T-helper 1 cell (primary cell): ENCODE measurements at regions not wholly inside any gene's neighbourhood (a gene's known extent, or its start where the extent isn't known, plus 50 kb on each side); places are given as distances from the start of the nearest gene placed in this dataset.
"Not testable (repeated sequence)": the region's sequence is repeated elsewhere in the genome, so short reads cannot be mapped to it uniquely, and the experiment has no call there.

Experiments used
- DNase-seq, 5 donors: peaks; one replicate each; pipeline ENCODE4 v3.0.0-alpha.2; 2012 to 2020

GRCh38 chr3:152724270-152724669, 110.7 kb upstream of the P2RY1 start:
- DNase-seq, result no peak

GRCh38 chr3:152728231-152728980, 106.5 kb upstream of the P2RY1 start:
- no peak for DNase-seq

GRCh38 chr3:152729906-152730305, 105.0 kb upstream of the P2RY1 start:
- no peak for DNase-seq

GRCh38 chr3:152731511-152731910, 103.4 kb upstream of the P2RY1 start:
- DNase-seq, result no peak

- no peak for DNase-seq
Measured at GRCh38 chr3:152733584-152734119, 101.3 kb upstream of the P2RY1 start.

GRCh38 chr3:152737021-152737908, 97.7 kb upstream of the P2RY1 start:
- peak in 1 of 5 donors; percentile 28 for DNase-seq

GRCh38 chr3:152738656-152739055, 96.3 kb upstream of the P2RY1 start:
- DNase-seq, result no peak

GRCh38 chr3:152742368-152743347, 92.3 kb upstream of the P2RY1 start:
- no peak for DNase-seq

- DNase-seq, result no peak
Measured at GRCh38 chr3:152745646-152746045, 89.3 kb upstream of the P2RY1 start.

GRCh38 chr3:152754303-152754702, 80.6 kb upstream of the P2RY1 start:
- no peak for DNase-seq

- no peak for DNase-seq
Measured at GRCh38 chr3:152756807-152757206, 78.1 kb upstream of the P2RY1 start.

- DNase-seq, result no peak
Measured at GRCh38 chr3:152760024-152760563, 74.8 kb upstream of the P2RY1 start.

- DNase-seq, result no peak
Measured at GRCh38 chr3:152760591-152760990, 74.3 kb upstream of the P2RY1 start.

GRCh38 chr3:152768478-152768877, 66.5 kb upstream of the P2RY1 start:
- no peak for DNase-seq

GRCh38 chr3:152769523-152769922, 65.4 kb upstream of the P2RY1 start:
- no peak for DNase-seq

- DNase-seq, result no peak
Measured at GRCh38 chr3:152770296-152770695, 64.6 kb upstream of the P2RY1 start.

GRCh38 chr3:152771120-152771519, 63.8 kb upstream of the P2RY1 start:
- no peak for DNase-seq

- no peak for DNase-seq
Measured at GRCh38 chr3:152772674-152773225, 62.2 kb upstream of the P2RY1 start.

GRCh38 chr3:152773633-152774032, 61.3 kb upstream of the P2RY1 start:
- DNase-seq, result no peak

- DNase-seq, result not testable (repeated sequence)
Measured at GRCh38 chr3:152774230-152774629, 60.7 kb upstream of the P2RY1 start.

GRCh38 chr3:152778022-152778421, 56.9 kb upstream of the P2RY1 start:
- DNase-seq, result no peak

- DNase-seq, result no peak
Measured at GRCh38 chr3:152779653-152780052, 55.3 kb upstream of the P2RY1 start.
